ENCODE measurements at regions not wholly inside any gene's neighbourhood (a gene's known extent, or its start where the extent isn't known, plus 50 kb on each side); places are given as distances from the start of the nearest gene placed in this dataset.

GRCh38 chr13:65473196-65473595, 1756.9 kb downstream of the PCDH9 start:
- H3K36me3 ChIP-seq: no peaks in the 10 kb centered on the region
- no peak overlapping the region for H3K4me3 ChIP-seq
- no peaks in the 10 kb centered on the region for H3K4me1 ChIP-seq (replicated peaks)
- no peak for DNase-seq (ENCODE audit: low spot score)
- TF ChIP-seq POLR2AphosphoS5 (IDR thresholded peaks at IDR 0.05): no peak
- no peak for TF ChIP-seq POLR2A (IDR thresholded peaks at IDR 0.05)
- TF ChIP-seq, protein P1, sequence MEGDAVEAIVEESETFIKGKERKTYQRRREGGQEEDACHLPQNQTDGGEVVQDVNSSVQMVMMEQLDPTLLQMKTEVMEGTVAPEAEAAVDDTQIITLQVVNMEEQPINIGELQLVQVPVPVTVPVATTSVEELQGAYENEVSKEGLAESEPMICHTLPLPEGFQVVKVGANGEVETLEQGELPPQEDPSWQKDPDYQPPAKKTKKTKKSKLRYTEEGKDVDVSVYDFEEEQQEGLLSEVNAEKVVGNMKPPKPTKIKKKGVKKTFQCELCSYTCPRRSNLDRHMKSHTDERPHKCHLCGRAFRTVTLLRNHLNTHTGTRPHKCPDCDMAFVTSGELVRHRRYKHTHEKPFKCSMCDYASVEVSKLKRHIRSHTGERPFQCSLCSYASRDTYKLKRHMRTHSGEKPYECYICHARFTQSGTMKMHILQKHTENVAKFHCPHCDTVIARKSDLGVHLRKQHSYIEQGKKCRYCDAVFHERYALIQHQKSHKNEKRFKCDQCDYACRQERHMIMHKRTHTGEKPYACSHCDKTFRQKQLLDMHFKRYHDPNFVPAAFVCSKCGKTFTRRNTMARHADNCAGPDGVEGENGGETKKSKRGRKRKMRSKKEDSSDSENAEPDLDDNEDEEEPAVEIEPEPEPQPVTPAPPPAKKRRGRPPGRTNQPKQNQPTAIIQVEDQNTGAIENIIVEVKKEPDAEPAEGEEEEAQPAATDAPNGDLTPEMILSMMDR (IDR thresholded peaks at IDR 0.05): no peak
- 89% methylated on average over 1 of the region's 1 CpG for WGBS
- no peak overlapping the region for H3K27ac ChIP-seq
- no peaks in the 10 kb centered on the region for H3K9me3 ChIP-seq
- intact Hi-C loops (cut with DNase I): no loop called here
- H3K27me3 ChIP-seq (replicated peaks; ENCODE audit: insufficient read depth): no peaks in the 10 kb centered on the region

- no peaks in the 10 kb centered on the region for H3K9me3 ChIP-seq
- intact Hi-C loops (cut with DNase I): no loop called here
- no peak for TF ChIP-seq POLR2AphosphoS5 (IDR thresholded peaks at IDR 0.05)
- TF ChIP-seq, protein P1 (IDR thresholded peaks at IDR 0.05): no peak
These were observed 1757.8 kb downstream of the PCDH9 start for GRCh38 chr13:65472336-65472735.

GRCh38 chr13:65470781-65471180, 1759.4 kb downstream of the PCDH9 start:
- intact Hi-C loops (cut with DNase I): no loop called here
- H3K4me1 ChIP-seq (replicated peaks): no peaks in the 10 kb centered on the region
- H3K27me3 ChIP-seq (replicated peaks; ENCODE audit: insufficient read depth): no peaks in the 10 kb centered on the region
- DNase-seq (ENCODE audit: low spot score): no peak
- TF ChIP-seq, protein P1 (IDR thresholded peaks at IDR 0.05): no peak
- TF ChIP-seq POLR2AphosphoS5 (IDR thresholded peaks at IDR 0.05): no peak
- no peak overlapping the region for H3K27ac ChIP-seq
- no peaks in the 10 kb centered on the region for H3K36me3 ChIP-seq
- no peak overlapping the region for H3K4me3 ChIP-seq
- no peaks in the 10 kb centered on the region for H3K9me3 ChIP-seq
- WGBS: 33% methylated on average over 2 of the region's 2 CpGs

More at GRCh38 chr13:65472336-65472735, 1757.8 kb downstream of the PCDH9 start:
- Histone ChIP-seq H3K4me3 (no peak overlapping the region), H3K4me1 (replicated peaks) (no peaks in the 10 kb centered on the region), H3K27ac (no peak overlapping the region), H3K27me3 (replicated peaks; ENCODE audit: insufficient read depth) (no peaks in the 10 kb centered on the region), H3K36me3 (no peaks in the 10 kb centered on the region)
- no peak for DNase-seq (ENCODE audit: low spot score)
- 67% methylated on average over 2 of the region's 2 CpGs for WGBS

- H3K4me3 ChIP-seq: no peak overlapping the region
- H3K27me3 ChIP-seq (replicated peaks; ENCODE audit: insufficient read depth): no peaks in the 10 kb centered on the region
- H3K9me3 ChIP-seq: no peaks in the 10 kb centered on the region
- H3K27ac ChIP-seq: no peak overlapping the region
- TF ChIP-seq, protein P1 (IDR thresholded peaks at IDR 0.05): no peak
- TF ChIP-seq POLR2AphosphoS5 (IDR thresholded peaks at IDR 0.05) (no peak), POLR2A (IDR thresholded peaks at IDR 0.05) (no peak)
- H3K36me3 ChIP-seq: no peaks in the 10 kb centered on the region
- H3K4me1 ChIP-seq (replicated peaks): no peaks in the 10 kb centered on the region
- DNase-seq (ENCODE audit: low spot score): no peak
- intact Hi-C loops (cut with DNase I): no loop called here
These were observed 1761.5 kb downstream of the PCDH9 start for GRCh38 chr13:65468628-65469027.

DNA sequence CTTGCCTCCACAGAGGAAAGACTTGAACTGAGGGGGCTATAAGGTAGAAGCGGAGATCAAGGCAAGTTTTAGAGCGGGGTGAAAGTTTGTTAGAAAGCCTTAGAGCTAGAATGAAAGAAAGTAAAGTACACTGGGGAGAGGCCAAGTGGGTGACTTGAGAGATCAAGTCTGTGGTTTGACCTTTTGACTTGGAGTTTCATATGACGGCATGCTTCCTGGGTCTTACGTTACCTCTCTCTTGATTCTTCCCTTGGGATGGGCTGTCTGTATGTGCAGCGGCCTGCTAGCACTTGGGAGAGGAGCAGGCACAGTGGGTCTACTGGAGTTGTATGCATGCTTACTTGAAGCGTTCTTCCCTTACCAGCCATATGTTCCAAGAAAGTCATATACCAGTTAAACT, 1768.5 kb downstream of the PCDH9 start:
- no peaks in the 10 kb centered on the region for H3K36me3 ChIP-seq
- 77% methylated on average over 6 of the region's 6 CpGs for WGBS

More for the DNA sequence above, 1768.5 kb downstream of the PCDH9 start:
- Histone ChIP-seq H3K4me1 (replicated peaks) (no peaks in the 10 kb centered on the region), H3K4me3 (no peak overlapping the region), H3K9me3 (no peaks in the 10 kb centered on the region), H3K27me3 (replicated peaks; ENCODE audit: insufficient read depth) (no peaks in the 10 kb centered on the region), H3K27ac (no peak overlapping the region)
- intact Hi-C loops (cut with DNase I): no loop called here
- TF ChIP-seq POLR2A (IDR thresholded peaks at IDR 0.05): no peak
- DNase-seq (ENCODE audit: low spot score): no peak

Measured in prostate gland (tissue), 2 donors.